ENCODE measurements at regions not wholly inside any gene's neighbourhood (a gene's known extent, or its start where the extent isn't known, plus 50 kb on each side); places are given as distances from the start of the nearest gene placed in this dataset.

- no peak for TF ChIP-seq ZBTB7A (IDR thresholded peaks at IDR 0.05; ENCODE audit: low read depth)
- TF ChIP-seq TEAD4 (IDR thresholded peaks at IDR 0.05): no peak
- TF ChIP-seq YY1 (IDR thresholded peaks at IDR 0.05; ENCODE audit: low read depth): no peak
- TF ChIP-seq REST (IDR thresholded peaks at IDR 0.05; ENCODE audit: low read depth): no peak
- TF ChIP-seq CEBPB (IDR thresholded peaks at IDR 0.05): no peak
- no peak for TF ChIP-seq TAF1 (IDR thresholded peaks at IDR 0.05; ENCODE audit: low read depth)
- no peak for TF ChIP-seq TCF12 (IDR thresholded peaks at IDR 0.05; ENCODE audit: low read depth)
- no peak for TF ChIP-seq MAX (IDR thresholded peaks at IDR 0.05)
Measured at GRCh38 chr2:104757056-104757455, 96.9 kb upstream of the POU3F3 start.

- TF ChIP-seq USF1 (IDR thresholded peaks at IDR 0.05) (no peak), YY1 (IDR thresholded peaks at IDR 0.05; ENCODE audit: low read depth) (no peak), ZBTB7A (IDR thresholded peaks at IDR 0.05; ENCODE audit: low read depth) (no peak), CREB1 (IDR thresholded peaks at IDR 0.05; ENCODE audit: low read depth) (no peak), NFIC (IDR thresholded peaks at IDR 0.05) (no peak), EGR1 (IDR thresholded peaks at IDR 0.05) (no peak), REST (IDR thresholded peaks at IDR 0.05; ENCODE audit: low read depth) (no peak), TEAD4 (IDR thresholded peaks at IDR 0.05) (no peak), FOXM1 (IDR thresholded peaks at IDR 0.05; ENCODE audit: borderline replicate concordance, low read depth) (no peak), TCF12 (IDR thresholded peaks at IDR 0.05; ENCODE audit: low read depth) (no peak), EP300 (IDR thresholded peaks at IDR 0.05; ENCODE audit: borderline replicate concordance) (no peak)
Measured at GRCh38 chr2:104758199-104758620, 95.7 kb upstream of the POU3F3 start.

GRCh38 chr2:104762031-104762430 is 91.9 kb upstream of the POU3F3 start:
- no peak for TF ChIP-seq USF1 (IDR thresholded peaks at IDR 0.05)
- TF ChIP-seq REST (IDR thresholded peaks at IDR 0.05; ENCODE audit: low read depth): no peak
- no peak for TF ChIP-seq CREB1 (IDR thresholded peaks at IDR 0.05; ENCODE audit: low read depth)
- no peak for TF ChIP-seq FOXM1 (IDR thresholded peaks at IDR 0.05; ENCODE audit: borderline replicate concordance, low read depth)
- TF ChIP-seq TCF12 (IDR thresholded peaks at IDR 0.05; ENCODE audit: low read depth): no peak
- no peak for TF ChIP-seq RAD21 (IDR thresholded peaks at IDR 0.05; ENCODE audit: low read depth)
- no peak for TF ChIP-seq NFIC (IDR thresholded peaks at IDR 0.05)
- no peak for TF ChIP-seq EP300 (IDR thresholded peaks at IDR 0.05; ENCODE audit: borderline replicate concordance)
- no peak for TF ChIP-seq YY1 (IDR thresholded peaks at IDR 0.05; ENCODE audit: low read depth)
- no peak for TF ChIP-seq ZBTB7A (IDR thresholded peaks at IDR 0.05; ENCODE audit: low read depth)
- no peak for TF ChIP-seq TAF1 (IDR thresholded peaks at IDR 0.05; ENCODE audit: low read depth)
- no peak for TF ChIP-seq EGR1 (IDR thresholded peaks at IDR 0.05)
- TF ChIP-seq CEBPB (IDR thresholded peaks at IDR 0.05): no peak
- TF ChIP-seq MAX (IDR thresholded peaks at IDR 0.05): no peak
- no peak for TF ChIP-seq TEAD4 (IDR thresholded peaks at IDR 0.05)

GRCh38 chr2:104766683-104767082 is 87.2 kb upstream of the POU3F3 start:
- no peak for TF ChIP-seq MAX (IDR thresholded peaks at IDR 0.05)
- no peak for TF ChIP-seq YY1 (IDR thresholded peaks at IDR 0.05; ENCODE audit: low read depth)
- no peak for TF ChIP-seq TCF12 (IDR thresholded peaks at IDR 0.05; ENCODE audit: low read depth)
- TF ChIP-seq TAF1 (IDR thresholded peaks at IDR 0.05; ENCODE audit: low read depth): no peak
- no peak for TF ChIP-seq NFIC (IDR thresholded peaks at IDR 0.05)
- no peak for TF ChIP-seq EGR1 (IDR thresholded peaks at IDR 0.05)
- no peak for TF ChIP-seq CEBPB (IDR thresholded peaks at IDR 0.05)
- TF ChIP-seq CREB1 (IDR thresholded peaks at IDR 0.05; ENCODE audit: low read depth): no peak
- no peak for TF ChIP-seq USF1 (IDR thresholded peaks at IDR 0.05)
- no peak for TF ChIP-seq EP300 (IDR thresholded peaks at IDR 0.05; ENCODE audit: borderline replicate concordance)
- no peak for TF ChIP-seq ZBTB7A (IDR thresholded peaks at IDR 0.05; ENCODE audit: low read depth)
- TF ChIP-seq REST (IDR thresholded peaks at IDR 0.05; ENCODE audit: low read depth): no peak
- no peak for TF ChIP-seq RAD21 (IDR thresholded peaks at IDR 0.05; ENCODE audit: low read depth)
